COLO668 (cell line): ENCODE measurements at regions not wholly inside any gene's neighbourhood (a gene's known extent, or its start where the extent isn't known, plus 50 kb on each side); places are given as distances from the start of the nearest gene placed in this dataset.
A peak's percentile ranks its signal among the peaks of the same experiment; 100 is the strongest.

Experiments used
- DNase-seq: peaks from one replicate; lab custom pipeline; 2025; ENCODE audit not compliant: unreplicated experiment; lab: John Stamatoyannopoulos, UW

DNA sequence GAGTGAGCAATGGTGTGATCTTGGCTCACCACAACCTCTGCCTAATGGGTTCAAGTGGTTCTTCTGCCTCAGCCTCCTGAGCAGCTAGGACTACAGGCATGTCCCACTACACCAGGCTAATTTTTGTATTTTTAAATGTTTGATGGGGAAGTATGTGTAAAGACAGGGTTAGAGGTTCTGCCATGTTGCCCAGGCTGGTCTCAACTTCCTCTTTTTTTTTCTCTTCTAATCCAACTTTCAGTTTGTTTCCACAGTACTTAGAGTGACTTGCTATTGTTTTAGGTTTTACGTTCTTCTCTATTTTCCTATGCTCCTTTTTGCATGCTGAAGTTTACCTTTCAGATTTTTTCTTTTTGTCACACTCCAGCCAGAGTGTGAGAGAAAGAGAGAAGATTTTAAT lies 1433.0 kb downstream of the UQCRFS1 start:
- no peak for DNase-seq

DNA sequence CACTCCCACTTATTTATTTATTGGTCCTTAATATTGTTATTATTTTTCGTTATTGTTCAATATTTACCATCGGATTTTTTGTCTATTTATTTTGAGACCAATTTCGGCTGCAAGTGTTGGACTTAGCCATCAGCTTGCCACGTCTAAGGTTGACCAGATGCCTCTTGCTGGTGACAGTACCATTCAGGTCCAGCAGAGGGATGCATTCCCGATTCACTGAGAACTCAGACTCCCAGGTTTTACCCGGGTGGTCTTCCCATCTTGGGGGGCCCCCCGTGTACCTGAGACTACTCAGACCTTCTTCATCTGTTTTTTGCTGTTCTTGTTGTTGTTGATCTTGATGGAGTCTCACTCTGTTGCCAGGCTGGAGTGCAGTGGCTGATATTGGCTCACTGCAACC lies 1435.2 kb downstream of the UQCRFS1 start:
- DNase-seq: no peak

- DNase-seq: no peak
Observed at GRCh38 chr19:27777242-27777641, 1435.7 kb downstream of the UQCRFS1 start.

GRCh38 chr19:27776524-27776923 lies 1436.4 kb downstream of the UQCRFS1 start:
- no peak for DNase-seq

DNA sequence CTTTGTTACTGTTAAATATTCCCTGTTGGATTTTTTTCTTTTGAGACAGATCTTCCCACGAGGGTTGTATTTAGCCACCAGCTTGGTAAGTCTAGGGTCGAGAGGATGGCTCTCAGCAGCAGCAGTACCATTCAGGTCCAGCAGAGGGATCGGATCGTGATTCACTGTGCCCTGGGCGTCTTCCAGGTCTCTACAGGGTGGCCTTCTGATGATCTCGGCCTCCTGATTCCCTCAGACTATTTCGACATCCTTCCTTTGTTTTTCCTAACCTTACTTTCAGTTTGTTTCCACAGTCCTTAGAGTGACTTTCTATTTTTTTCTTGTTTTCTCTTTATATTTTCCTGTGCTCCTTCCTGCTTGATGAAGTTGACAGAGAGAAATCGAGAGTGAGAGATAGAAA lies 1436.9 kb downstream of the UQCRFS1 start:
- peak; percentile 8 for DNase-seq

GRCh38 chr19:27775395-27775794 lies 1437.6 kb downstream of the UQCRFS1 start:
- DNase-seq: no peak

- peak; percentile 17 for DNase-seq
Observed at GRCh38 chr19:27774827-27775226, 1438.1 kb downstream of the UQCRFS1 start.

GRCh38 chr19:27774337-27774736 lies 1438.6 kb downstream of the UQCRFS1 start:
- peak; percentile 3 for DNase-seq

- DNase-seq: no peak
Observed at GRCh38 chr19:27773318-27774094, 1439.4 kb downstream of the UQCRFS1 start.

GRCh38 chr19:27772059-27772458 lies 1440.9 kb downstream of the UQCRFS1 start:
- no peak for DNase-seq

- DNase-seq: no peak
Observed at GRCh38 chr19:27770095-27770494, 1442.9 kb downstream of the UQCRFS1 start.

- DNase-seq: no peak
Observed at GRCh38 chr19:27767234-27767633, 1445.7 kb downstream of the UQCRFS1 start.

- no peak for DNase-seq
Observed at GRCh38 chr19:27765912-27766725, 1446.8 kb downstream of the UQCRFS1 start.

- no peak for DNase-seq
Observed at GRCh38 chr19:27765397-27765796, 1447.6 kb downstream of the UQCRFS1 start.

DNA sequence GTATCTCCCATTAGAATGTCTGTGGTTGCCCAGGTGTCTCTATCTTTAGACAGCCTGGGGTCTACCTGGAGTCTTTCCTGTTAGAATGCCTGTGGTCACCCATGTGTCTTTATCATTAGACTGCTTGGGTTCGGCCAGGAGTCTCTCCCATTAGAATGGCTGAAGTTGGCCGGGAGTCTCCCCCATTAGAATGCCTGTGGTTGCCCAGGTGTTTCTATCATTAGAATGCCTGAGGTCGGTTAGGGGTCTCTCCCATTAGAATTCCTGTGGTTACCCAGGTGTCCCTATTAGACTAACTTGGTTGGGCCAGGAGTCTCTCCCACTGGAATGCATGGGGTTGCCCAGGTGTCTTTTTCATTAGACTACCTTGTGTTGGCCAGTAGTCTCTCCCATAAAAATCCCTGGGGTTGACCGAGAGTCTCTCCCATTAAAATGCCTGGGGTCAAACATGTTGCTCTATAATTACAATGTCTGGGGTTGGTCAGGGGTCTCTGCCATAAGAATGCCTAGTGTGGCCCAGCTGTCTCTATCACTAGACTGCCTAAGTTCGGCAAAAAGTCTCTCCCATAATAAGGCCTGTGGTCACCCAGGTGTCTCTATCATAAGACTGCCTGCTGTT lies 1448.7 kb downstream of the UQCRFS1 start:
- DNase-seq: no peak

DNA sequence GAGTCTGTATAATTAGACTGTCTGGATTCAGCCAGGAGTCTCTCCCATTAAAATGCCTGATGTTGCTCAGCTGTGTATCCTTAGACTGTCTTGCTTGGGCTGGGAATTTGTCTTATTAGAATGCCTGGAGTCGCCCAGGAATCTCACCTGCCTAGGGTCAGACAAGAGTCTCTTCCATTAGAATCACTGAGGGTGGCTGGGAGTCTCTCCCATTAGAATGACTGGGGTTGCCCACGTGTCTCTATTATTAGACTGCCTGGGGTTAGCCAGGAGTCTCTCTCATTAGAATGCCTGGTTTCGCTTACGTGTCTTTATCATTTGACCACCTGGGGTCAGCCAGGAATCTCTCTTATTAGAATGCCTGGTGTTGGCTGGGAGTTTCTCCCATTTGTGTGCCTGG lies 1450.0 kb downstream of the UQCRFS1 start:
- DNase-seq: no peak

DNA sequence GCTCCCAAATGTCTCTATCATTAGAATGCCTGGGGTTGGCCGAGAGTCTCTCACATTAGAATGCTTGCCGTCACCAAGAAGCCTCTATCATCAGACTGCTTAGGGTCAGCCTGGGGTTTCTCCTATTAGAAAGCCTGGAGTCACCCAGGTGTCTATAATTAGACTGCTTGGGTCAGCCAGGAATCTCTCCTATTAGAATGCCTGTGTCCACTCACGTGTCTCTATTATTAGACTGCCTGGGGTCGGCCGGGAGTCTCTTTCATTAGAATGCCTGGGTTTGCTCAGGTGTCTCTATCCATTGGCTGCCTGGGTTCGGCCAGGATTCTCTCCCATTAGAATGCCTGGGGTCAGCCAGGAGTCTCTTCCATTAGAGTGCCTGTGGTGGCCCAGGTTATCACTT lies 1453.1 kb downstream of the UQCRFS1 start:
- no peak for DNase-seq

- no peak for DNase-seq
Observed at GRCh38 chr19:27758626-27759505, 1454.1 kb downstream of the UQCRFS1 start.

DNA sequence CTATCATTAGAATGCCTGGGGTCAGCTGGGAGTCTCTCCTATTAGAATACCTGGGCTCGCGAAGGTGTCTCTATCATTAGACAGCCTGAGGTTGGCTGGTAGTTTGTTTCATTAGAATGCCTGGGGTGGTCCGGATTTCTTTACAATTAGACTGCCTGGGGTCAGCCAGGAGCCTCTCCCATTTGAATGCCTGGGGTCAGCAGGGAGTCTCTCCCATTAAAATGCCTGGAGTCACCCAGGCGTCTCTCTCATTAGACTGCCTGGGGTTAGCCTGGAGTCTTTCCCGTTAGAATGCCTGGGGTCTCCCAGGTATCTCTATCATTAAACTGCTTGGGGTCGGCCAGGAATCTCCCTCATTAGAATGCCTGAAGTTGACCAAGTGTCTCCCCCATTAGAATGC lies 1458.3 kb downstream of the UQCRFS1 start:
- no peak for DNase-seq

DNA sequence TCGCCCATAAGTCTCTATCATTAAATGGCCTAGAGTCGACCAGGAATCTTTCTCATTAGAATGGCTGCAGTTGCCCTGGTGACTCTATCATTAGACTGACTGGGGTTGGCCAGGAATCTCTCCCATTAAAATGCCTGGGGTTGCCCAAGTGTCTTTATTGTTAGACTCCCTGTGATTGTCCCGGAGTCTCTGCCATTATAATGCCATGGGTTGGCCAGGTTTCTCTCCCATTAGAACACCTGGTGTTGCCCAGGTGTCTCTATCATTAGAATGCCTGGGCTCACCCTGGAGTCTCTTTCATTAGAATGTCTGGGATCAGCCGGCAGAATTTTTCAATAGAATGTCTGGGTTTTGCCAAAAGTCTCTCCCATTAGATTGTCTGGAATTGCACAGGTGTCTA lies 1459.3 kb downstream of the UQCRFS1 start:
- DNase-seq: no peak
